ENCODE measurements at regions not wholly inside any gene's neighbourhood (a gene's known extent, or its start where the extent isn't known, plus 50 kb on each side); places are given as distances from the start of the nearest gene placed in this dataset.

- DNase-seq (ENCODE audit: low read depth), result no peak
- TF ChIP-seq MYC (IDR thresholded peaks at IDR 0.05; ENCODE audit: low read depth, low read length) (no peak), POLR2A (IDR thresholded peaks at IDR 0.05; ENCODE audit: extremely low read depth, insufficient read length) (no peak), CTCF (IDR thresholded peaks at IDR 0.05; ENCODE audit: low read depth, low read length) (no peak)
- TF ChIP-seq, protein P1, sequence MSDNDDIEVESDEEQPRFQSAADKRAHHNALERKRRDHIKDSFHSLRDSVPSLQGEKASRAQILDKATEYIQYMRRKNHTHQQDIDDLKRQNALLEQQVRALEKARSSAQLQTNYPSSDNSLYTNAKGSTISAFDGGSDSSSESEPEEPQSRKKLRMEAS (IDR thresholded peaks at IDR 0.05; ENCODE audit: low read depth, low read length), result no peak
These were observed 994.6 kb upstream of the PRMT6 start for GRCh38 chr1:106061586-106062495.

GRCh38 chr1:106063510-106063909, 993.0 kb upstream of the PRMT6 start:
- no peak overlapping the region for H3K4me3 ChIP-seq (ENCODE audit: low read depth, low read length)
- TF ChIP-seq CTCF (IDR thresholded peaks at IDR 0.05; ENCODE audit: low read depth, low read length) (no peak), POLR2A (IDR thresholded peaks at IDR 0.05; ENCODE audit: extremely low read depth, insufficient read length) (no peak), MYC (IDR thresholded peaks at IDR 0.05; ENCODE audit: low read depth, low read length) (no peak)
- TF ChIP-seq, protein P1 (IDR thresholded peaks at IDR 0.05; ENCODE audit: low read depth, low read length), result no peak
- no peak for DNase-seq (ENCODE audit: low read depth)

More at GRCh38 chr1:106061586-106062495, 994.6 kb upstream of the PRMT6 start:
- H3K4me3 ChIP-seq (ENCODE audit: low read depth, low read length), result no peak overlapping the region

DNA sequence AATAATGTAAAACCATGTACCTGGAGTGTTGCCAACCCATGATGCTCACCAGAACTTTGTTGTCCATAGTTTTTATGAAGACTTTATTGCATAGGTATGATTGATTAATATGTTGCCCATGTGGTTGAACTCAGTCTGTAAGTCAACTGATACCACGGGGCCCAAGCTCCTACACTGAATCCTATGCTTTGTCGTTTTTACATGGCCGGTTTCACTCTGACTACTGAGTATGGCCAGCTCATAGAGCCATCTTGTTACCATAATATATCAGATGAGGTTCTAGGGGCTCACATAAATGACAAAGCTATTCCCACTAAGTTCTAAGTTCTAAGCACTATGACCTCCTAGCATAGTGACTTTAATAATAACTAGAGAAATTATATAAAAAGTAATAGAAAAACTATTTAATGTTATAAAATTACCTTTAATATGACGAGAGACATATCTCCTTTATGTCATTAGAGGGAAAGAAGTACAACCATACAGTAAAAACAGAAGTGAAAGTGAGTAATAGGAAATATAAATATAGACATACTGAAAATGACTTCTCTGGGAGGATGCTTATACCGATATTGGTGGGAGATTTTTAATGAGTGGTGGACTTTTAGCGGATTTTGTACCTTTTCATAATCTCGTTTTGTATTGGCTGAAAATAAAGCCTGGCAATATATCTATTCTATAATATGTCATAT, 983.4 kb upstream of the PRMT6 start:
- H3K4me3 ChIP-seq (ENCODE audit: low read depth, low read length), result no peak overlapping the region
- DNase-seq (ENCODE audit: low read depth), result no peak
- TF ChIP-seq CTCF (IDR thresholded peaks at IDR 0.05; ENCODE audit: low read depth, low read length) (no peak), MYC (IDR thresholded peaks at IDR 0.05; ENCODE audit: low read depth, low read length) (no peak), POLR2A (IDR thresholded peaks at IDR 0.05; ENCODE audit: extremely low read depth, insufficient read length) (no peak)
- TF ChIP-seq, protein P1 (IDR thresholded peaks at IDR 0.05; ENCODE audit: low read depth, low read length), result no peak

DNA sequence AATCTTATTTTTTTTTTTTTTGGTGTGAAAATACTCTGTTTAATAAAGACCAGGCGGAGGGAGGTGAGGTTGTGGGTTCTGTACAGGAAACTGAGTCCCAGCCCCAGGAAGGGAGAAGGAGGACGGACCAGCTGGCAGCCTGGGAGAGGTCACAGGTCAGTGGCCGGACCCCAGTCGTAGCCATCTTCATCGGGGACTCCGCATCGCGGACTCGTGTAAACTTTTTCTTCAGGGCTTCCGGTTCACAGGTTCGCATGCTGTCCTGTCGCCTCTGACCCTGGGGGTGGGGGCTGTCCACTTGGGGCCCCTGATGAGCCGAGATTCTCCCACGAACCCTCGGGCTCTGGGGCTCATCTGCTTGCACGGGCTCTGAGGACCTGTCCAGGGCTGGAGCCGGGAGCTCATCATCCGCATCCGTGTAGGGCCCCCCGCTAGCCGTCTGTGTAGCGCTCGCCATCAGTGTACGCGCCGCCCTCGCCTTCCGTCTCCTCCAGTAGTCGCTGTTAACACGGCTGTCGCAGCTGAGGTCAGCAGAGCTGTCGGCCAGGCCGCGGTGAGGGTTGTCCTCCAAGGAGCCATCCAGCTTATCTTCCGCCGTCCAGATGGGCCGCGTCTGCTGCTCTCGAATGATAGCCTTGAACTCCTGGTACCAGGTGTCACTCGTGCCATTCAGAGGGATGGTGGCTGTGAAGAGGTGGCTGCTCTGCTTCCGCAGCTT, 975.7 kb upstream of the PRMT6 start:
- no peak overlapping the region for H3K4me3 ChIP-seq (ENCODE audit: low read depth, low read length)
- DNase-seq (ENCODE audit: low read depth), result no peak
- TF ChIP-seq MYC (IDR thresholded peaks at IDR 0.05; ENCODE audit: low read depth, low read length) (no peak), POLR2A (IDR thresholded peaks at IDR 0.05; ENCODE audit: extremely low read depth, insufficient read length) (no peak)

DNA sequence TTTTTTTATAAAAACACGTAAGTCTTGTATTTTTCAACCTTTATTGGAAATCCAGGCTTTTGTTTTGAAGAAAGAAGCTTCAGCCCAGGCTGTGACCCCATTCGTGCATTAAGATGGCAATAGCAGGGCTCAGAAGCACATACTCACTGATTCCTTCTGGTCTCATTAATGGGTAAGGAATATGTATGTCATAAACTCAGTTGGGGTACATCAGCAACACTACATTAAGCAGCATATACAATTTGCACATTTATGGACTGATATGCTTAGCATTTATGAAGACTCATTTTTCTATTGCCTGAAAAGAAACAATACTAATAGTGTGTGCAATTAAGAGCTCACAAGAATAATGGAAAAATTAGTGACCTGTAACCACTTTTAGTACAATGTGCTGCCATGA, 945.4 kb upstream of the PRMT6 start:
- DNase-seq (ENCODE audit: low read depth), result no peak
- no peak overlapping the region for H3K4me3 ChIP-seq (ENCODE audit: low read depth, low read length)
- TF ChIP-seq MYC (IDR thresholded peaks at IDR 0.05; ENCODE audit: low read depth, low read length) (no peak), POLR2A (IDR thresholded peaks at IDR 0.05; ENCODE audit: extremely low read depth, insufficient read length) (no peak), CTCF (IDR thresholded peaks at IDR 0.05; ENCODE audit: low read depth, low read length) (no peak)
- TF ChIP-seq, protein P1 (IDR thresholded peaks at IDR 0.05; ENCODE audit: low read depth, low read length), result no peak
